ENCODE measurements at regions not wholly inside any gene's neighbourhood (a gene's known extent, or its start where the extent isn't known, plus 50 kb on each side); places are given as distances from the start of the nearest gene placed in this dataset.

- DNase-seq (ENCODE audit: low spot score): no peak
These were observed 546.9 kb downstream of the HACE1 start for GRCh38 chr6:104312851-104313250.

- no peak for DNase-seq (ENCODE audit: low spot score)
These were observed 553.5 kb downstream of the HACE1 start for GRCh38 chr6:104306211-104306610.

- DNase-seq (ENCODE audit: low spot score): no peak
These were observed 554.5 kb downstream of the HACE1 start for GRCh38 chr6:104305206-104305605.

GRCh38 chr6:104301951-104302350 is 557.8 kb downstream of the HACE1 start:
- no peak for DNase-seq (ENCODE audit: low spot score)

GRCh38 chr6:104286641-104287040 is 573.1 kb downstream of the HACE1 start:
- no peak for DNase-seq (ENCODE audit: low spot score)

GRCh38 chr6:104284872-104285271 is 574.8 kb downstream of the HACE1 start:
- DNase-seq (ENCODE audit: low spot score): no peak

GRCh38 chr6:104282581-104282980 is 577.1 kb downstream of the HACE1 start:
- no peak for DNase-seq (ENCODE audit: low spot score)

- no peak for DNase-seq (ENCODE audit: low spot score)
These were observed 578.3 kb downstream of the HACE1 start for GRCh38 chr6:104281370-104281769.

GRCh38 chr6:104268389-104268788 is 591.3 kb downstream of the HACE1 start:
- no peak for DNase-seq (ENCODE audit: low spot score)

GRCh38 chr6:104266922-104267321 is 592.8 kb downstream of the HACE1 start:
- DNase-seq (ENCODE audit: low spot score): no peak

GRCh38 chr6:104256646-104257045 is 603.1 kb downstream of the HACE1 start:
- DNase-seq (ENCODE audit: low spot score): no peak

- DNase-seq (ENCODE audit: low spot score): no peak
These were observed 606.5 kb downstream of the HACE1 start for GRCh38 chr6:104253236-104253635.

- no peak for DNase-seq (ENCODE audit: low spot score)
These were observed 607.4 kb downstream of the HACE1 start for GRCh38 chr6:104252276-104252675.

- DNase-seq (ENCODE audit: low spot score): no peak
These were observed 608.1 kb downstream of the HACE1 start for GRCh38 chr6:104251651-104252050.

GRCh38 chr6:104240865-104241264 is 618.9 kb downstream of the HACE1 start:
- DNase-seq (ENCODE audit: low spot score): no peak

- DNase-seq (ENCODE audit: low spot score): no peak
These were observed 619.7 kb downstream of the HACE1 start for GRCh38 chr6:104239971-104240370.

GRCh38 chr6:104229057-104229456 is 630.7 kb downstream of the HACE1 start:
- no peak for DNase-seq (ENCODE audit: low spot score)

GRCh38 chr6:104227508-104227907 is 632.2 kb downstream of the HACE1 start:
- no peak for DNase-seq (ENCODE audit: low spot score)

GRCh38 chr6:104226790-104227446 is 632.8 kb downstream of the HACE1 start:
- DNase-seq (ENCODE audit: low spot score): no peak

GRCh38 chr6:104218116-104218515 is 641.6 kb downstream of the HACE1 start:
- DNase-seq (ENCODE audit: low spot score): no peak

GRCh38 chr6:104214901-104215300 is 644.8 kb downstream of the HACE1 start:
- no peak for DNase-seq (ENCODE audit: low spot score)

GRCh38 chr6:104212977-104213668 is 646.6 kb downstream of the HACE1 start:
- no peak for DNase-seq (ENCODE audit: low spot score)

GRCh38 chr6:104207635-104208034 is 652.1 kb downstream of the HACE1 start:
- DNase-seq (ENCODE audit: low spot score): no peak

GRCh38 chr6:104201557-104201956 is 658.2 kb downstream of the HACE1 start:
- no peak for DNase-seq (ENCODE audit: low spot score)

All from CD4-positive, alpha-beta T cell treated with Interleukin-6 at 100 ng/mL for 8 hours (primary cell).